ENCODE measurements at regions not wholly inside any gene's neighbourhood (a gene's known extent, or its start where the extent isn't known, plus 50 kb on each side); places are given as distances from the start of the nearest gene placed in this dataset.

DNA sequence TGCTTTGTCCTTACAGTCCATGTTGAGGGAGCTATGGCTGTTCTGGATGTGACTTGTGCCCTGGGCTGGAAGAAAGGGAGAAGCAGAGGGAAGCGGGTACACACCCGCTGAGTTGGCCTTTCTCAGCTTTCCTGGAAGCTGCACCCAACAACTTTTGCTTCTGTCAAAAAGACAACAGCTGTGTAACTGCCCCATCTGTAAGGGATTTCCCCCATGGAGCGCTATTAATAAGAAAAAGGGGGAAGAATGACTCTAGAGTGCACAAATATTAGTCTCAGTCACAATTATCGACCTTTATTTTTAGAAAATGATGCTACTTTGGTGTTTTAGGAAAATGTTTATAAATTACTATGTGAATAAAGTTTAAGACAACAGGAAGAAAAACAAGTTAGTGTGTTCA is 368.3 kb downstream of the RAD51AP2 start:
- Histone ChIP-seq H3K4me1 (no peaks in the 10 kb centered on the region), H3K27me3 (no peaks in the 10 kb centered on the region), H3K9me3 (no peaks in the 10 kb centered on the region), H3K4me3 (no peak overlapping the region), H3K27ac (no peak overlapping the region), H3K36me3 (no peaks in the 10 kb centered on the region)
- DNase-seq, result no peak
- WGBS, 2 donors, result 77 to 79% methylated on average over 4 of the region's 4 CpGs
- intact Hi-C loops (cut with DNase I), result no loop called here
- TF ChIP-seq POLR2AphosphoS5 (IDR thresholded peaks at IDR 0.05) (no peak), EP300 (IDR thresholded peaks at IDR 0.05) (no peak), POLR2A (IDR thresholded peaks at IDR 0.05) (no peak)
- TF ChIP-seq, protein P1, sequence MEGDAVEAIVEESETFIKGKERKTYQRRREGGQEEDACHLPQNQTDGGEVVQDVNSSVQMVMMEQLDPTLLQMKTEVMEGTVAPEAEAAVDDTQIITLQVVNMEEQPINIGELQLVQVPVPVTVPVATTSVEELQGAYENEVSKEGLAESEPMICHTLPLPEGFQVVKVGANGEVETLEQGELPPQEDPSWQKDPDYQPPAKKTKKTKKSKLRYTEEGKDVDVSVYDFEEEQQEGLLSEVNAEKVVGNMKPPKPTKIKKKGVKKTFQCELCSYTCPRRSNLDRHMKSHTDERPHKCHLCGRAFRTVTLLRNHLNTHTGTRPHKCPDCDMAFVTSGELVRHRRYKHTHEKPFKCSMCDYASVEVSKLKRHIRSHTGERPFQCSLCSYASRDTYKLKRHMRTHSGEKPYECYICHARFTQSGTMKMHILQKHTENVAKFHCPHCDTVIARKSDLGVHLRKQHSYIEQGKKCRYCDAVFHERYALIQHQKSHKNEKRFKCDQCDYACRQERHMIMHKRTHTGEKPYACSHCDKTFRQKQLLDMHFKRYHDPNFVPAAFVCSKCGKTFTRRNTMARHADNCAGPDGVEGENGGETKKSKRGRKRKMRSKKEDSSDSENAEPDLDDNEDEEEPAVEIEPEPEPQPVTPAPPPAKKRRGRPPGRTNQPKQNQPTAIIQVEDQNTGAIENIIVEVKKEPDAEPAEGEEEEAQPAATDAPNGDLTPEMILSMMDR (IDR thresholded peaks at IDR 0.05), result no peak

DNA sequence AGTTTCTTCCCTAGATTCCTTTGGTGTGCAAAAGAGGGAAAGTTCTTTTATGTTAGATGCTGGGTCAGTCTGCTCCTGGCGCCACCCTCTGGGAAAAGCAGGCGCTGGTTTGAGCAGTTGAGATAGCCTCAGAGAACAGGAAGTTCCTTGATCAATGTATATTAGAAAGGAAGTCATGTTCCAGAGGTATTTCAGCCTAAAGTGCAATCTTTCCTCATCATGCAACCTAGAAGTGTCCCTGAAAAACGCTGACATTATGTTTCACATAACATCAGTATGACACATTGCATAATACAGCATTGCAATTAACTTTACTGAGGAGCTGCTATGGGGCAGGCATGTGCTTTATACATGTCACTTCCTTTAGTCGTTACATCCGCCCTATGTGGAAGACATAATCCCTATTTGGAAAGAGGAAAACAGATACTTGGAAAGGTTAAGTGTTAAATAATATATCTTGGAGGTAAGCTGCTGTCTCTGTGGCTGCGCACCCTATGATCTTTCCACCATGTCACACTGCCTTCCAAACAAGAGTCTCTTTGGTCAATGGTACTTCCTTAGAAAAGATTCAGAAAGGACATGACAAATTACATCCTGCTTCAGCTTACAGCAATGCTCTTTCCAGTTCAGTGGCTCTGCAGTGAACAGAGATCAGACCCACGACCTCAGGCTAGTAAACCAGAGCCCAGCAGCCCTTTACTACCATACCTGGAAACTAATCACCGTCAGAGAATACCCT is 369.7 kb downstream of the RAD51AP2 start:
- H3K27ac ChIP-seq, result no peak overlapping the region

DNA sequence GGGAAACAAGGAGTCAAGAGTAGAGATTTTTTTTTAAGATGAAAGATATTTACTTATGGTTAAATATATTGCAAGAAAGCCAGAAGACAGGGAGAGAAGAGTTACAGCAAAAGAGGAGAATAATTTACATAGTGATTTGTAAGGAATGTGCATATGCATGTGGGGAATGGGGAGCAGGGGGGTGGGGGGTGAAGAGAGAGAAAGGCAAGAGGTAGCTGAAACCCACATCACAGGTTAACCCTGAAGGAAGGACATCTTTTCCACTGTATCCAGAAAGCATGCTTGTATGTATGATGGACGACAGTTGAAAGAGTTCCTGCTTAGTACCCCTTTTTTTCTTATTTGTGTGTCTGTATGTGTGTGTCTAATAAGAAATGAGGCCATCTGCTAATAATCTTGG is 371.9 kb downstream of the RAD51AP2 start:
- TF ChIP-seq POLR2A (IDR thresholded peaks at IDR 0.05), result no peak
- TF ChIP-seq POLR2AphosphoS5 (IDR thresholded peaks at IDR 0.05), result no peak
- TF ChIP-seq EP300 (IDR thresholded peaks at IDR 0.05), result no peak
- TF ChIP-seq, protein P1 (IDR thresholded peaks at IDR 0.05), result no peak
- Histone ChIP-seq H3K9me3 (no peaks in the 10 kb centered on the region), H3K4me1 (no peaks in the 10 kb centered on the region), H3K27me3 (no peaks in the 10 kb centered on the region), H3K4me3 (no peak overlapping the region), H3K27ac (no peak overlapping the region), H3K36me3 (no peaks in the 10 kb centered on the region)
- DNase-seq, result no peak
- intact Hi-C loops (cut with DNase I), result no loop called here
- WGBS, 2 donors, result 76 to 86% methylated on average over 1 of the region's 1 CpG

More for the DNA sequence above, 369.7 kb downstream of the RAD51AP2 start:
- no peaks in the 10 kb centered on the region for H3K27me3 ChIP-seq
- 45 to 51% methylated on average over 8 of the region's 8 CpGs for WGBS, 2 donors
- intact Hi-C loops (cut with DNase I), result no loop called here
- no peaks in the 10 kb centered on the region for H3K4me1 ChIP-seq
- H3K4me3 ChIP-seq, result no peak overlapping the region
- no peaks in the 10 kb centered on the region for H3K9me3 ChIP-seq
- no peaks in the 10 kb centered on the region for H3K36me3 ChIP-seq
- TF ChIP-seq, protein P1 (IDR thresholded peaks at IDR 0.05), result no peak
- TF ChIP-seq EP300 (IDR thresholded peaks at IDR 0.05) (no peak), POLR2AphosphoS5 (IDR thresholded peaks at IDR 0.05) (no peak)
- no peak for DNase-seq

DNA sequence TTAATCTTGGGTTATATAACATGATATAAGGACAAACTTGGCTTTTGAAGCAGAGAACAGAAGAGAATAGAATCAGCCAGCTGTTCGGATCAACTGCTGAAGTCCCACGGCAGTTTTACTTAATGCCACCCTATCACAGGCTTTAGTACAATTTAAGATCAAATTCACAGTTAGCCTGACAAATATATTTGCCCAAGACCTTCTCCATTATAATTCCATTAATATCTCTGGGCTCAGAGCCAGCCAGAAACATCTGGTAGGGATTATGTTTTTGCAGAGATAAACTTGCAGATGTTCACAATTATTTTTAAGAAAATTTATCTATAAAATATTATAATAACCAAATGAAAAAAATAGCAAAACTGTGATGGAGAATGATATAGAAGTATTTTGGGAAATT is 381.4 kb downstream of the RAD51AP2 start:
- Histone ChIP-seq H3K9me3 (no peaks in the 10 kb centered on the region), H3K27ac (no peak overlapping the region), H3K36me3 (no peaks in the 10 kb centered on the region), H3K4me3 (no peak overlapping the region), H3K4me1 (no peaks in the 10 kb centered on the region), H3K27me3 (no peaks in the 10 kb centered on the region)
- TF ChIP-seq, protein P1 (IDR thresholded peaks at IDR 0.05), result no peak
- TF ChIP-seq POLR2AphosphoS5 (IDR thresholded peaks at IDR 0.05) (no peak), POLR2A (IDR thresholded peaks at IDR 0.05) (no peak), EP300 (IDR thresholded peaks at IDR 0.05) (no peak)
- no peak for DNase-seq
- intact Hi-C loops (cut with DNase I), result no loop called here
- 71 to 74% methylated on average over 2 of the region's 2 CpGs for WGBS, 2 donors

DNA sequence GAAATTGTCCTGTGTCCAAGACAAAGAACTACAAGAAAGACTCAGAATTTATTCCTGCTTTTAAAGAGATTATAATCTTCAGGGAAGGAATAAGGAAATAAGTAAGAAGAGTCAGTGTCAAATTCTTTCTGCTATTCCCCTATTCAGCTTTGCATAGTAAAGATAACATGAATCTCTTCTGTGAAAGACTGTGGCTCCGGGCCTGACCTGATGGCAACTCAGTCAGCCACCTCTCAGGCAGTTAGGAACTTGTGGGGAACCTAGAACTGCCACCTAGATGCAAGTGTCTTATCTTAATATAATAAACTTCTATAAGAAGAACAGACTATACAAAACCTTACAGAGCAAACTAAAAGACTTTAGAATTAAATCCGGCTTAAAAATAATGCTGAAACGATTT is 382.0 kb downstream of the RAD51AP2 start:
- Histone ChIP-seq H3K27me3 (no peaks in the 10 kb centered on the region), H3K4me3 (no peak overlapping the region), H3K27ac (no peak overlapping the region), H3K9me3 (no peaks in the 10 kb centered on the region), H3K4me1 (no peaks in the 10 kb centered on the region), H3K36me3 (no peaks in the 10 kb centered on the region)
- no peak for DNase-seq
- intact Hi-C loops (cut with DNase I), result no loop called here
- TF ChIP-seq POLR2A (IDR thresholded peaks at IDR 0.05) (no peak), POLR2AphosphoS5 (IDR thresholded peaks at IDR 0.05) (no peak), EP300 (IDR thresholded peaks at IDR 0.05) (no peak)
- TF ChIP-seq, protein P1 (IDR thresholded peaks at IDR 0.05), result no peak
- 52 to 58% methylated on average over 3 of the region's 3 CpGs for WGBS, 2 donors

All from sigmoid colon (tissue), 6 donors.